Tibial artery (tissue), 4 donors: ENCODE measurements at regions not wholly inside any gene's neighbourhood (a gene's known extent, or its start where the extent isn't known, plus 50 kb on each side); places are given as distances from the start of the nearest gene placed in this dataset.

Source experiments
- DNase-seq, 2 donors: peaks; one replicate each; pipeline ENCODE4 v3.0.0-alpha.2; 2019
- H3K27ac ChIP-seq, 2 donors: fragments of 200-600 bp; sonication (generic) in 1 of 2; 1 replicate in 1 of 2; 2 replicates in 1 of 2; pipeline ENCODE4 v1.5.1; 2018 to 2019; ENCODE audit warnings: mild to moderate bottlenecking in 1 of 2
- H3K27me3 ChIP-seq, 2 donors: fragments of 200-600 bp; sonication (generic) in 1 of 2; one replicate each; pipeline versions ENCODE4 v1.5.1 to v1.6.0; 2016 to 2019
- H3K36me3 ChIP-seq, 3 donors: fragments of 200-600 bp; sonication (generic) in 2 of 3; one replicate each; pipeline ENCODE4 v1.5.1; 2016 to 2019; ENCODE audit warnings: mild to moderate bottlenecking in 2 of 3
- H3K4me1 ChIP-seq, 4 donors: fragments of 200-600 bp; sonication (generic) in 2 of 4; 1 replicate in 3 of 4; 2 replicates in 1 of 4; pipeline ENCODE4 v1.5.1; 2016 to 2019
- H3K4me3 ChIP-seq, 2 donors: fragments of 200-600 bp; sonication (generic) in 1 of 2; 1 replicate in 1 of 2; 2 replicates in 1 of 2; pipeline ENCODE4 v1.5.1; 2018 to 2019; ENCODE audit warnings: mild to moderate bottlenecking in 2 of 2
- H3K9me3 ChIP-seq, 3 donors: fragments of 200-600 bp; sonication (generic) in 1 of 3; one replicate each; pipeline ENCODE4 v1.5.1; 2016 to 2019
- intact Hi-C: fragments of 100-400 bp; cut with DNase I; formaldehyde crosslinking; loops from one replicate; pipeline ENCODE4 v1.15.0; 2023; ENCODE audit warnings: low total_unique reads
- TF ChIP-seq, protein P1 (sequence below), 2 experiments: fragments of 200-600 bp in 1 of 2; fragments of 450-650 bp in 1 of 2; IDR thresholded peaks; one replicate each; pipeline ENCODE4 v1.5.1; 2017 to 2019; ENCODE audit warnings: antibody characterized with exemption in 2 of 2, mild to moderate bottlenecking in 1 of 2, moderate library complexity in 1 of 2

DNA sequence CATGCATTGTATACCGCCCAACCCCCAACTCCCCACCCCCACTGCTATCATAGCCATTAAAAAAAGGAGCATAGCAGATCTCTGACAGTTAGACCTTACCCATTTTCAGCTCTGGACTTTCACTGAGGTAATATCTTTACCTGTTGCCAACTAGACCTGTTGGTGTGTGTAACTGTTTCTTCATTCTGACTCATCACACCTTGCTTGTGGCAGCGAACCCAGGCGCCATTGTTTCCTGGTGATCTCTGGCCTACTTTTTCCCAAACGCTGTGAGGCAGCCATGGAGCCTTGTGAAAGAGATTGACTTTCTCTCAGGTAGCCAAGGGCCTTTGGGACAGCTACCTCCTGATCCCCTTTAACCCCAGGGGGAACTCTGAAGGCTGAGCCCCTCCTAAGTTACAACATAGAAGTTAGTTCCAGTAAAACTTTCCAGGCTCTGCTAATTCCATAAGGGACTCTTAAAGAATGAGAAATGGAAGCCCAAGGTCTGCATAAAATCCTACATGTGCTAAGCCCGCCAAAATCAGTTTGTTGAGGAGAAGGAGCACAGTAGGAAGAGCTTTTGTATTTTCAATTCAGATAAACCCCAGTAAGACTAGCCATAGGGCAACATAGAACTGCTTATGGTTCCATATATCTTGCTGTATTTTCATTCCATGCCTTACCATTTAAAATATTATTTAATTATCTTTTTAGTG, 196.1 kb upstream of the CAMK1G start:
- no peaks in the 10 kb centered on the region for H3K9me3 ChIP-seq
- DNase-seq, result no peak
- intact Hi-C loops, result loop anchor here (5.0 kb wide), 1 partner anchor 1260 kb away; no protein-coding TSS in a partner anchor
- no peak overlapping the region for H3K27ac ChIP-seq
- TF ChIP-seq, protein P1, sequence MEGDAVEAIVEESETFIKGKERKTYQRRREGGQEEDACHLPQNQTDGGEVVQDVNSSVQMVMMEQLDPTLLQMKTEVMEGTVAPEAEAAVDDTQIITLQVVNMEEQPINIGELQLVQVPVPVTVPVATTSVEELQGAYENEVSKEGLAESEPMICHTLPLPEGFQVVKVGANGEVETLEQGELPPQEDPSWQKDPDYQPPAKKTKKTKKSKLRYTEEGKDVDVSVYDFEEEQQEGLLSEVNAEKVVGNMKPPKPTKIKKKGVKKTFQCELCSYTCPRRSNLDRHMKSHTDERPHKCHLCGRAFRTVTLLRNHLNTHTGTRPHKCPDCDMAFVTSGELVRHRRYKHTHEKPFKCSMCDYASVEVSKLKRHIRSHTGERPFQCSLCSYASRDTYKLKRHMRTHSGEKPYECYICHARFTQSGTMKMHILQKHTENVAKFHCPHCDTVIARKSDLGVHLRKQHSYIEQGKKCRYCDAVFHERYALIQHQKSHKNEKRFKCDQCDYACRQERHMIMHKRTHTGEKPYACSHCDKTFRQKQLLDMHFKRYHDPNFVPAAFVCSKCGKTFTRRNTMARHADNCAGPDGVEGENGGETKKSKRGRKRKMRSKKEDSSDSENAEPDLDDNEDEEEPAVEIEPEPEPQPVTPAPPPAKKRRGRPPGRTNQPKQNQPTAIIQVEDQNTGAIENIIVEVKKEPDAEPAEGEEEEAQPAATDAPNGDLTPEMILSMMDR (IDR thresholded peaks at IDR 0.05), result no peak
- H3K4me1 ChIP-seq, result no peaks in the 10 kb centered on the region
- H3K36me3 ChIP-seq, result no peaks in the 10 kb centered on the region
- H3K4me3 ChIP-seq, result no peak overlapping the region
- H3K27me3 ChIP-seq, result no peaks in the 10 kb centered on the region

DNA sequence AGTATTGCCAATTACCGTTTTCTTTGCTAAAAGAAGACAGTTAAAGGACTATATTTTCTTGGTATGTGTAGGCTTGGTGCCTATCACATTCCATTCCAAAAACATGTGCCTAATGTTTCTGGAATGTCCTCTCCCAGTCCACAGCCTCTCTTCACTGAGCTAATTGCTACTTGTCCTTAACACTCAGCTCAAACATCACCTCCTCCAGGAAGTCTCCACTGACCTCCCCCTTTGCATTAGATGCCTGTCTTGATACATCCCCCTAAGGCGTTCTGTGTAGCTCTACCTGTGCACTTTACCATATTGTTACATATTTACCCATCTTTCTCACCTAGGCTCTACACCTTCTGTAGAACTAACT, 195.6 kb upstream of the CAMK1G start:
- Histone ChIP-seq H3K4me3 (no peak overlapping the region), H3K27me3 (no peaks in the 10 kb centered on the region), H3K4me1 (no peaks in the 10 kb centered on the region), H3K27ac (no peak overlapping the region), H3K36me3 (no peaks in the 10 kb centered on the region), H3K9me3 (no peaks in the 10 kb centered on the region)
- TF ChIP-seq, protein P1 (IDR thresholded peaks at IDR 0.05), result no peak
- no peak for DNase-seq
- intact Hi-C loops, result loop anchor here (5.0 kb wide), 1 partner anchor 1259 kb away; no protein-coding TSS in a partner anchor

DNA sequence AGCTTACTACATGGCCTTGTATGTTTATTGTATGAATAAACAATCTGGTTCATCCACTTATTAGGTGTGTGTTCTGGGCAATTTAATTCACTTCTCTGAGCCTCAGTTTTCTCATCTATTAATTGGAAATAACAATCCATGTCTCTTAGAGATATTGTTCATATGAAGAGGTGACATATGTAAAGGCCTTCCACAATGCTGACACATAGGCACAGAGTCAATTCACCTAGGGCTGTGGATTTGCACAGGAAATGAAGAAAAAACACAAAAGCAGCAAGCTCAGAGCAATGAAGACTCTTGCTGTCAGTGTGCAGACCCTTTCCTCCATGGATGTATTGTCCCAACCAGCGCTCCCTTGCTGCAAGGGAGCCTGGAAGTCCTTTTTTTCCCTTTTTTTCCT, 195.2 kb upstream of the CAMK1G start:
- TF ChIP-seq, protein P1 (IDR thresholded peaks at IDR 0.05), result no peak
- no peaks in the 10 kb centered on the region for H3K36me3 ChIP-seq
- no peaks in the 10 kb centered on the region for H3K4me1 ChIP-seq
- H3K27ac ChIP-seq, result no peak overlapping the region
- H3K4me3 ChIP-seq, result no peak overlapping the region
- no peaks in the 10 kb centered on the region for H3K9me3 ChIP-seq
- intact Hi-C loops, result loop anchor here (5.0 kb wide), 1 partner anchor 1259 kb away; no protein-coding TSS in a partner anchor
- no peaks in the 10 kb centered on the region for H3K27me3 ChIP-seq
- no peak for DNase-seq

DNA sequence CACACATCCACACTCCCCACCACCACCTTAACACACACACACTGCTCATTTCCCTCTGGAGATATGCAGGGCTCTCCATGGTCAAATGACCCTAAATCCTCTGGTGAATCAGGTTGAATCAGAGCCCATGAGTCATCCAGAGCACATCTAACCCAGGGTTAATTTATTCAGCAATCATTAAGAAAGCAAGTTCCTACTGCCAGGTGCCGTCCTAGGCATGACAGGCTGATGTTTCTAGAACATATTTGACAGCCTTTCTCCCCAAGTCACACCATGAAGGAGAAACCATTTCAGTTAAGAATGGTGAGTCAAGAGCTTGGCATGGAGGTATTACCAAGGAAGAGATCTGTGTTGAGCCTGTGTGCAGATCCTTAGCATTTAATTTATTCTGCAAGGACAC, 194.3 kb upstream of the CAMK1G start:
- Histone ChIP-seq H3K36me3 (no peaks in the 10 kb centered on the region), H3K4me3 (no peak overlapping the region), H3K27ac (no peak overlapping the region), H3K4me1 (no peaks in the 10 kb centered on the region), H3K27me3 (no peaks in the 10 kb centered on the region), H3K9me3 (no peaks in the 10 kb centered on the region)
- DNase-seq, result no peak
- intact Hi-C loops, result loop anchor here (5.0 kb wide), 1 partner anchor 1258 kb away; no protein-coding TSS in a partner anchor
- TF ChIP-seq, protein P1 (IDR thresholded peaks at IDR 0.05), result no peak

DNA sequence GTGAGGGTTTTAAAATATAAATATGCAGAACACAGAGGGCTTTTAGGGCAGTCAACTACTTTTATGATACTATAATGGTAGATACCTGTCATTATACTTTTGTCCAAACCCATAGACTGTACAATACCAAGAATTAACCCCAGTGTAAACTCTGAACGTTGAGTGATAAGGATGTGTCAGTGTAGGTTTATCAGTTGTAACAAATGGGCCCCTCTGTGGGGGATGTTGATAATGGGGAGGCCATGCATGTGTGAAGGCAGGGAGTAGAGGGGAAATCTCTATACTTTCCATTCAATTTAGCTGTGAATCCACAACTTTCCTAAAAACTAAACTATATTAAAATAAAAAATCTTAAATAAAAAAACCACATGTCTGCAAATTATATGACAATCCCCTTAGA, 193.5 kb upstream of the CAMK1G start:
- no peaks in the 10 kb centered on the region for H3K9me3 ChIP-seq

More for the DNA sequence above, 193.5 kb upstream of the CAMK1G start:
- TF ChIP-seq, protein P1 (IDR thresholded peaks at IDR 0.05), result no peak
- no peak for DNase-seq
- Histone ChIP-seq H3K4me3 (no peak overlapping the region), H3K27me3 (no peaks in the 10 kb centered on the region), H3K27ac (no peak overlapping the region), H3K36me3 (no peaks in the 10 kb centered on the region), H3K4me1 (no peaks in the 10 kb centered on the region)
- intact Hi-C loops, result loop anchor here (5.0 kb wide), 1 partner anchor 1257 kb away; no protein-coding TSS in a partner anchor
